ENCODE measurements at regions not wholly inside any gene's neighbourhood (a gene's known extent, or its start where the extent isn't known, plus 50 kb on each side); places are given as distances from the start of the nearest gene placed in this dataset.
"Not testable (repeated sequence)": the region's sequence is repeated elsewhere in the genome, so short reads cannot be mapped to it uniquely, and the experiment has no call there.

- Mint-ChIP-seq H3K27ac (no peak overlapping the region), H3K4me1 (peaks cover 16% of the 10 kb centered on the region), H3K9me3 (peaks cover 12% of the 10 kb centered on the region), H3K36me3 (no peaks in the 10 kb centered on the region), H3K4me3 (no peak overlapping the region), H3K27me3 (no peaks in the 10 kb centered on the region)
- no peak for ATAC-seq
Measured at GRCh38 chr2:184369307-184369706, 229.0 kb upstream of the ZNF804A start.

GRCh38 chr2:184370954-184371353 is 227.4 kb upstream of the ZNF804A start:
- H3K27me3 Mint-ChIP-seq = no peaks in the 10 kb centered on the region
- peak; percentile 87 for ATAC-seq
- no peak overlapping the region for H3K4me3 Mint-ChIP-seq
- peaks cover 12% of the 10 kb centered on the region for H3K9me3 Mint-ChIP-seq
- H3K36me3 Mint-ChIP-seq = no peaks in the 10 kb centered on the region
- peaks cover 16% of the 10 kb centered on the region for H3K4me1 Mint-ChIP-seq
- peak overlapping the region; percentile 64 for H3K27ac Mint-ChIP-seq

GRCh38 chr2:184371641-184372040 is 226.7 kb upstream of the ZNF804A start:
- H3K4me1 Mint-ChIP-seq = peaks cover 16% of the 10 kb centered on the region
- H3K4me3 Mint-ChIP-seq = no peak overlapping the region
- no peak for ATAC-seq
- H3K27ac Mint-ChIP-seq = peak overlapping the region; percentile 64
- no peaks in the 10 kb centered on the region for H3K27me3 Mint-ChIP-seq
- H3K36me3 Mint-ChIP-seq = no peaks in the 10 kb centered on the region
- peaks cover 12% of the 10 kb centered on the region for H3K9me3 Mint-ChIP-seq

GRCh38 chr2:184372484-184372883 is 225.8 kb upstream of the ZNF804A start:
- no peak overlapping the region for H3K27ac Mint-ChIP-seq
- H3K36me3 Mint-ChIP-seq = no peaks in the 10 kb centered on the region
- no peak for ATAC-seq
- peaks cover 12% of the 10 kb centered on the region for H3K9me3 Mint-ChIP-seq
- peaks cover 16% of the 10 kb centered on the region for H3K4me1 Mint-ChIP-seq
- no peaks in the 10 kb centered on the region for H3K27me3 Mint-ChIP-seq
- H3K4me3 Mint-ChIP-seq = no peak overlapping the region

- Mint-ChIP-seq H3K4me1 (no peaks in the 10 kb centered on the region), H3K27me3 (no peaks in the 10 kb centered on the region), H3K4me3 (no peak overlapping the region)
Measured at GRCh38 chr2:184394642-184395041, 203.7 kb upstream of the ZNF804A start.

DNA sequence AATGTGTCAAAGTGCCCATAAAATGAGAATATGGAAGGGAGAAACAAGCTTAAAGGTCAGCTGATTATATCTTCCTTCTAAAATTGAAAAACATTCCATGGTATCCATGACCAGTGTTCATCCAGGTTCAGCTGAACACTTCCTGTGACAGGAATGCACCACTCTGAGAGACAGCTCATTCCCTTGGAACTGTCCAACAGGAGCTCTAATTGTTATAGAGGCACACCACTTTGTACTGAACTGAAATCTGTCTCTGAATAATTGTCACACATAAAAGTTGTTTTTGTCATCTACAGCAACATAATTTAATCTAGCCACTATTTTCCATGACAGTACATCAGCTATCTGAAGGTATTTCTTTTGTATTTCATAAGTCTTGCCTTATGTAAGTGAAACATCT is 195.9 kb upstream of the ZNF804A start:
- H3K36me3 Mint-ChIP-seq = no peaks in the 10 kb centered on the region
- no peaks in the 10 kb centered on the region for H3K4me1 Mint-ChIP-seq
- no peaks in the 10 kb centered on the region for H3K27me3 Mint-ChIP-seq
- no peak for ATAC-seq
- H3K27ac Mint-ChIP-seq = no peak overlapping the region
- no peak overlapping the region for H3K4me3 Mint-ChIP-seq
- H3K9me3 Mint-ChIP-seq = no peaks in the 10 kb centered on the region

More at GRCh38 chr2:184394642-184395041, 203.7 kb upstream of the ZNF804A start:
- no peak for ATAC-seq
- Mint-ChIP-seq H3K27ac (no peak overlapping the region), H3K36me3 (no peaks in the 10 kb centered on the region), H3K9me3 (peaks cover 2% of the 10 kb centered on the region)

DNA sequence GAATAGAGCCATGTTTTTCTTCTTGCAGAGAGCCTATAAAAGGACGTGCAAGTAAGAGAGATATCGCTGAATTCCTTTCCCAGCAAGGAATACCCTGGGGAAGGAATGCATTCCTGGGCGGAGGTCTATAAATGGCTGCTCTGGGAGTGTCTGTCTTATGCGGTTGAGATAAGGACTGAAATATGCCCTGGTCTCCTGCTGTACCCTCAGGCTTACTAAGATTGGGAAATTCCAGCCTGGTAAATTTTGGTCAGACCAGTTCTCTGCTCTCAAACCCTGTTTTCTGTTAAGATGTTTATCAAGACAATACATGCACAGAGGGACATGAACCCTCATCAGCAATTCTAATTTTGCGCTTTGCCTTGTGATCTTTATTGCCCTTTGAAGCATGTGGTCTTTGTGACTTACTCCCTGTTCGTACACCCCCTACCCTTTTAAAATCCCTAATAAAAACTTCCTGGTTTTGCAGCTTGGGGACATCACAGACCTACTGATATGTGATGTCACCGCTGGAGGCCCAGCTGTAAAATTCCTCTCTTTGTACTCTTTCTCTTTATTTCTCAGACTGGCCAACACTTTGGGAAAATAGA is 191.2 kb upstream of the ZNF804A start:
- not testable (repeated sequence) for H3K36me3 Mint-ChIP-seq, H3K4me3 Mint-ChIP-seq, H3K27me3 Mint-ChIP-seq, H3K4me1 Mint-ChIP-seq, H3K27ac Mint-ChIP-seq, H3K9me3 Mint-ChIP-seq, ATAC-seq

- H3K9me3 Mint-ChIP-seq = no peaks in the 10 kb centered on the region
- no peak for ATAC-seq
Measured at GRCh38 chr2:184410160-184410559, 188.2 kb upstream of the ZNF804A start.

DNA sequence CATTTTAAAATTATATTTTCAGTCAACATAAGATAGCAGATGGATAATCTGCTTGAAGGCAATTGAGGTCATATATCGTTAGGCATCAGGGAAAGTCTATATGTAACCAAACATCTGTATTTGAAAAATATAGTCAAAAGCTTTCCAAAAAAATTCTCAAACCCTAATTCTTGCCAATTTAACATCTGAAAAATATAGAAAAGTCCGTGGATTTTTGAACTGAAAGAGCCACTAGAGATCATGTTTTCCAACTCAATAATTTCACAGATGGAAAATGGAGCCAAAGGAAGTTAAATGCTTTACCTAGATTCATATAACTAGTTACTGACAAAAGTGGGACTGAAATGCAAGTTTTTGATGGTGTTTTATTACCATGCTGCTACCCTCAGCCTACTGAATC is 185.1 kb upstream of the ZNF804A start:
- H3K27ac Mint-ChIP-seq = no peak overlapping the region
- no peaks in the 10 kb centered on the region for H3K36me3 Mint-ChIP-seq
- ATAC-seq = no peak
- H3K27me3 Mint-ChIP-seq = no peaks in the 10 kb centered on the region
- H3K4me3 Mint-ChIP-seq = no peak overlapping the region
- H3K9me3 Mint-ChIP-seq = no peaks in the 10 kb centered on the region
- no peaks in the 10 kb centered on the region for H3K4me1 Mint-ChIP-seq

More at GRCh38 chr2:184410160-184410559, 188.2 kb upstream of the ZNF804A start:
- H3K27me3 Mint-ChIP-seq = no peaks in the 10 kb centered on the region
- H3K4me1 Mint-ChIP-seq = no peaks in the 10 kb centered on the region
- no peak overlapping the region for H3K4me3 Mint-ChIP-seq
- H3K36me3 Mint-ChIP-seq = no peaks in the 10 kb centered on the region
- no peak overlapping the region for H3K27ac Mint-ChIP-seq

DNA sequence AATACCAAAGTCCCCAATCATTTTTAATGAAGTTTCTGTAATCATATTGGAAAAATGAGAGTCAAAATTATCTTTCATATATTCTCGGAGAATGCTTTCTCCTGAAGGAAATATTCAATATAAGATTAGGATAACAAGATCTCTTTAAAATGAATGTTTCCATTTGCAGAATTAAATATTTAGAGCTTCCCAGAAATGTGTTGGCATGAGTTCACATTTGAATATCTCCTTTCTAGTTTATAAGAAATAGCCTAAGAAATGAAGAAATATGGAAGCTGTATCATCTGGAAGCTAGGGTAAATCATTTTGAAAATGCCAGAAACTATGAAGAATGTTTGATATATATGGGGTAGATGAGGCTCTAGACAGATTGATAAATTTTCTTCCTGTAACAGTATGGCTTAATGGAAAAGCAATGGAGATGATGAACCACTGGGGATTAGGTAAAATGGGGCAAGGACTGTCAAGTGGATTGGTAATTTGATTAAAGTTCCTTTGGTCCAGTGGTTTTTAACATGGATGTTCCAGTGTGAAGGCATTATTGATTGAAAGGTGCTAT is 184.6 kb upstream of the ZNF804A start:
- H3K36me3 Mint-ChIP-seq = no peaks in the 10 kb centered on the region
- no peak overlapping the region for H3K27ac Mint-ChIP-seq
- H3K4me3 Mint-ChIP-seq = no peak overlapping the region
- no peaks in the 10 kb centered on the region for H3K27me3 Mint-ChIP-seq
- no peaks in the 10 kb centered on the region for H3K4me1 Mint-ChIP-seq
- ATAC-seq = no peak
- no peaks in the 10 kb centered on the region for H3K9me3 Mint-ChIP-seq

GRCh38 chr2:184416146-184416913 is 182.0 kb upstream of the ZNF804A start:
- H3K36me3 Mint-ChIP-seq = no peaks in the 10 kb centered on the region
- no peak for ATAC-seq
- H3K27me3 Mint-ChIP-seq = no peaks in the 10 kb centered on the region
- no peaks in the 10 kb centered on the region for H3K4me1 Mint-ChIP-seq
- no peak overlapping the region for H3K27ac Mint-ChIP-seq
- no peak overlapping the region for H3K4me3 Mint-ChIP-seq
- H3K9me3 Mint-ChIP-seq = no peaks in the 10 kb centered on the region

DNA sequence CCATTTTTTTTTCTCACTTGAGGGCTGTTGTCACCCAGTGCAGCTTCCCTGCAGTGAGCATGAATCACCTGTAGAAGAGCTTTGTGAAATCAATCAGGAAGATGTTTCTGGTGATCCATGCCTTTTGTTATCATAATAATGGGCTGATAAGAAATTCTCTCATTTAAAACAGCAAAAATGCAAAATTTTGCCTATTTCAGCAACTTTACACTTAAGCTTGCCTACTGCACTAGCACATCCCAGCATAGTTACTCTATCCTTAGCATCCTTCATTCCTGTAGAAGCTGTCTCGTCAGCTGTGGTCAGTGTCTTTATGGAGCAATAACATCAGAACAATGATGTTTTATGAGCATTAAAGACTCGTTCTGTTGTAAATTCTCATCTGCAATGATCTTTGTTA is 178.6 kb upstream of the ZNF804A start:
- no peak for ATAC-seq
- no peak overlapping the region for H3K4me3 Mint-ChIP-seq
- no peaks in the 10 kb centered on the region for H3K9me3 Mint-ChIP-seq
- H3K36me3 Mint-ChIP-seq = no peaks in the 10 kb centered on the region
- no peaks in the 10 kb centered on the region for H3K4me1 Mint-ChIP-seq
- no peak overlapping the region for H3K27ac Mint-ChIP-seq
- H3K27me3 Mint-ChIP-seq = no peaks in the 10 kb centered on the region

GRCh38 chr2:184421456-184421855 is 176.9 kb upstream of the ZNF804A start:
- H3K36me3 Mint-ChIP-seq, H3K27ac Mint-ChIP-seq, ATAC-seq, H3K4me1 Mint-ChIP-seq, H3K9me3 Mint-ChIP-seq, H3K4me3 Mint-ChIP-seq, H3K27me3 Mint-ChIP-seq: not testable (repeated sequence)

- Mint-ChIP-seq H3K27ac (no peak overlapping the region), H3K9me3 (no peaks in the 10 kb centered on the region), H3K27me3 (no peaks in the 10 kb centered on the region), H3K4me1 (no peaks in the 10 kb centered on the region), H3K4me3 (no peak overlapping the region), H3K36me3 (no peaks in the 10 kb centered on the region)
- no peak for ATAC-seq
Measured at GRCh38 chr2:184425083-184425482, 173.2 kb upstream of the ZNF804A start.

GRCh38 chr2:184444217-184444616 is 154.1 kb upstream of the ZNF804A start:
- peak; percentile 45 for ATAC-seq
- no peak overlapping the region for H3K4me3 Mint-ChIP-seq
- H3K27ac Mint-ChIP-seq = no peak overlapping the region
- no peaks in the 10 kb centered on the region for H3K9me3 Mint-ChIP-seq
- H3K27me3 Mint-ChIP-seq = no peaks in the 10 kb centered on the region
- peaks cover 9% of the 10 kb centered on the region for H3K4me1 Mint-ChIP-seq
- H3K36me3 Mint-ChIP-seq = no peaks in the 10 kb centered on the region

DNA sequence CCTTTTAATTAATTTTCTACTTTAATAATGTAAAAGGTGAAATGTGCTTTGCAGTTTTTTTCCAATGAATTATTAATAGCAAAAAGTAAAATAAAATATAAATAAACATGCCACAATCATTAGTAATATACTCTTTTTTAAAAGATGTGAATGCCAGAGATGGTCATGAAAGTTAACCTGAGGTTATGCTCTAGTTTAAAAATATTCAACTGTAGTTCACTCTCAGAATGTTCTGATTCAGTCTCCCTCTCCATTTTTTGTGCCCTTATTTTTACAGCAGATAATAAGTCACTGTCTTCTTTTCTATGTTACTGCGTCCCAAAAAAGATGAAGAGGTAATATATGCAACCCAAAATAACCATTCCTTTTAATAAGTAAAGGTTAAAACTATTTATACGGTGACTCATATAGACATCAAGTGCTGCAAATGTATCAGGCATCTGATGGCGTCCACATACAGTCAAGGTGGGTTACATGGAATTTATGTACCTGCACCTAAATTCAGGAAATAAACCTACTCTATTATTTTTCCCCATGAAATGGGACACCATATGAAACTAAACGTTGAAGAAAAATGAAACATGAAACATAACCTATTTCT is 153.6 kb upstream of the ZNF804A start:
- Mint-ChIP-seq H3K36me3 (no peaks in the 10 kb centered on the region), H3K4me1 (peaks cover 9% of the 10 kb centered on the region), H3K4me3 (no peak overlapping the region), H3K27ac (no peak overlapping the region), H3K9me3 (no peaks in the 10 kb centered on the region), H3K27me3 (no peaks in the 10 kb centered on the region)
- ATAC-seq = no peak

Measured in stimulated activated memory B cell treated with anti-CD40 and anti-IgM and Interleukin-4, amounts not matched to agents 10 μg/mL and 1 μg/mL and 100 μg/mL, for 72 hours (primary cell).